ENCODE measurements at regions not wholly inside any gene's neighbourhood (a gene's known extent, or its start where the extent isn't known, plus 50 kb on each side); places are given as distances from the start of the nearest gene placed in this dataset.

DNA sequence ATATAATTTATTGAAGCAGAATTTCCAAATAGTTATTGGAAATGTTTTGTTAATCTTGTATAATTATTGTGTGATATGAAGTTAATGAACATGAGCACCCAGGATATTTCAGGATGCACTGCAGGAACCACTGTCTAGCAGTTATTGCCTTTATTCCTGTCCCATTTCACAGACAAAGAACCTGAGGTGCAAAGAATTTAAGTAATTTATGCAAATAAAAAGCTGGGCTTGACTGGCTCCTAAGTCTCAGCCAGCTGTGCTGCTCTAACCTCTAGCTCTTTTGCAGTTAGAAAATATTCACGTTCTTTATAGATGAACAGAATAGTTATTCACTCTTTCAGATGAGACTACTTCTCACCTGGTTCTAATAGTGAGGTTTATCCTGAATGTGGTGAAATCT is 50.0 kb upstream of the NUDT12 start:
- POLR2A ChIA-PET = no interaction called here
- TF ChIP-seq ZNF16 (tag by site-specific recombination; IDR thresholded peaks at IDR 0.05; ENCODE audit: low read depth) = no peak
- TF ChIP-seq ZNF555 (tag by site-specific recombination; conservative IDR thresholded peaks at IDR 0.05) = no peak
- Histone ChIP-seq H3K4me1 (ENCODE audit: control insufficient read depth, insufficient read depth, low read length) (no peaks in the 10 kb centered on the region), H3K36me3 (ENCODE audit: control insufficient read depth in 2 of 2, insufficient read depth in 1 of 2, low read length in 2 of 2) (no peaks in the 10 kb centered on the region), H3K27ac (ENCODE audit: extremely low read depth, low read depth, low read length) (no peak overlapping the region), H3K9me3 (ENCODE audit: control insufficient read depth, insufficient read depth, low read depth, low read length) (no peaks in the 10 kb centered on the region), H3K4me3 (ENCODE audit: low read depth, low read length) (no peak overlapping the region)
- CTCF ChIA-PET = interaction anchor here (0.6 to 0.8 kb wide), 2 partner anchors 26 to 80 kb away, joined by 3 read pairs; no protein-coding TSS in a partner anchor

All from HEK293 (cell line).